GM23338 (cell line): ENCODE measurements at regions not wholly inside any gene's neighbourhood (a gene's known extent, or its start where the extent isn't known, plus 50 kb on each side); places are given as distances from the start of the nearest gene placed in this dataset.

ENCODE experiments used
- CREB1 ChIP-seq: fragments of 250-450 bp; sonication (Bioruptor Pico); IDR thresholded peaks from 2 replicates; pipeline ENCODE4 v1.5.0; 2020; ENCODE audit warnings: low read depth, mild to moderate bottlenecking, moderate library complexity
- CTCF ChIP-seq, 2 experiments: fragments of 200-600 bp in 1 of 2; sonication (generic) in 1 of 2; conservative IDR thresholded peaks; 2 replicates each; pipeline versions ENCODE4 v1.5.1 to v1.6.1; 2016 to 2017; ENCODE audit warnings: antibody characterized with exemption in 2 of 2, low read depth in 2 of 2, mild to moderate bottlenecking in 2 of 2, moderate library complexity in 1 of 2
- POLR2AphosphoS5 ChIP-seq: IDR thresholded peaks from 2 replicates; pipeline ENCODE4 v1.6.1; 2016; ENCODE audit warnings: antibody characterized with exemption, low read depth

DNA sequence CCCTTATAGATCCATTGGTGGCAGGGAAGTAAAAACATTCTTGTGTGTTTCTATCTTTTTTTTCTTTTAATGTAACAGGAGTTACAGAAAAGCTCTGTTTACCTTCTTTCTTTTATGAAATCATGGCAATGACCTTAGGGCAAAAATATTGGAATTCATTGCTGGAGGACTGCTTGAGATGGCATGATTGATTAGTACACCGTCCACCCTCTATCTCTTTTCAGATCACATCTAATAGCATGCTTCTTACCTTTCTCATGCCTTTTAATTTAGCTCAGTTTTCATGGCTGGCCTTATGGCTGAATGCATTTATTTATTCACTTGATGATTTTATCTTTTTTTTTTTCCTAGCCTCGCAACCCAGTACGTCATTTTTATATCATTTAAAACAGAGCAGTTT lies 177.6 kb upstream of the CDH20 start:
- TF ChIP-seq POLR2AphosphoS5 (no peak), CTCF (conservative IDR thresholded peaks at IDR 0.05; ENCODE audit: low read depth in 2 of 2) (no peak), CREB1 (CRISPR knock-in tag) (no peak)
